ENCODE measurements at regions not wholly inside any gene's neighbourhood (a gene's known extent, or its start where the extent isn't known, plus 50 kb on each side); places are given as distances from the start of the nearest gene placed in this dataset.

- FAIRE-seq: no peak
Observed at GRCh38 chrX:10903523-10903922, 207.6 kb upstream of the HCCS start.

GRCh38 chrX:10904220-10904619 lies 206.9 kb upstream of the HCCS start:
- no peak for FAIRE-seq

GRCh38 chrX:10906866-10907265 lies 204.3 kb upstream of the HCCS start:
- peak; percentile 29 for FAIRE-seq

- no peak for FAIRE-seq
Observed at GRCh38 chrX:10922159-10922558, 189.0 kb upstream of the HCCS start.

GRCh38 chrX:10922835-10923234 lies 188.3 kb upstream of the HCCS start:
- FAIRE-seq: no peak

GRCh38 chrX:10923466-10923865 lies 187.7 kb upstream of the HCCS start:
- FAIRE-seq: no peak

GRCh38 chrX:10926404-10926803 lies 184.7 kb upstream of the HCCS start:
- FAIRE-seq: no peak

GRCh38 chrX:10926891-10927290 lies 184.2 kb upstream of the HCCS start:
- no peak for FAIRE-seq

GRCh38 chrX:10929747-10930146 lies 181.4 kb upstream of the HCCS start:
- FAIRE-seq: no peak

- no peak for FAIRE-seq
Observed at GRCh38 chrX:10930151-10930550, 181.0 kb upstream of the HCCS start.

- FAIRE-seq: no peak
Observed at GRCh38 chrX:10931976-10932375, 179.2 kb upstream of the HCCS start.

GRCh38 chrX:10932842-10933440 lies 178.2 kb upstream of the HCCS start:
- FAIRE-seq: no peak

- no peak for FAIRE-seq
Observed at GRCh38 chrX:10935501-10935900, 175.6 kb upstream of the HCCS start.

GRCh38 chrX:10936976-10937375 lies 174.2 kb upstream of the HCCS start:
- no peak for FAIRE-seq

- FAIRE-seq: no peak
Observed at GRCh38 chrX:10938365-10938923, 172.7 kb upstream of the HCCS start.

- FAIRE-seq: no peak
Observed at GRCh38 chrX:10939424-10939823, 171.7 kb upstream of the HCCS start.

GRCh38 chrX:10944136-10944885 lies 166.8 kb upstream of the HCCS start:
- no peak for FAIRE-seq

GRCh38 chrX:10945498-10945897 lies 165.6 kb upstream of the HCCS start:
- no peak for FAIRE-seq

- no peak for FAIRE-seq
Observed at GRCh38 chrX:10949541-10949940, 161.6 kb upstream of the HCCS start.

- FAIRE-seq: no peak
Observed at GRCh38 chrX:10952619-10953018, 158.5 kb upstream of the HCCS start.

- no peak for FAIRE-seq
Observed at GRCh38 chrX:10965174-10965798, 145.8 kb upstream of the HCCS start.

- FAIRE-seq: no peak
Observed at GRCh38 chrX:10966057-10966456, 145.1 kb upstream of the HCCS start.

- FAIRE-seq: no peak
Observed at GRCh38 chrX:10971176-10971575, 140.0 kb upstream of the HCCS start.

- FAIRE-seq: no peak
Observed at GRCh38 chrX:10971759-10972158, 139.4 kb upstream of the HCCS start.

All from A204.1 (cell line).